Smooth muscle cell of the brain vasculature (primary cell): ENCODE measurements at regions not wholly inside any gene's neighbourhood (a gene's known extent, or its start where the extent isn't known, plus 50 kb on each side); places are given as distances from the start of the nearest gene placed in this dataset.
"Not testable (repeated sequence)": the region's sequence is repeated elsewhere in the genome, so short reads cannot be mapped to it uniquely, and the experiment has no call there.

Source experiments
- DNase-seq: peaks from one replicate; pipeline ENCODE4 v3.0.0-alpha.2; 2012; ENCODE audit warnings: low read depth, low spot score

- not testable (repeated sequence) for DNase-seq
Observed at GRCh38 chr15:84094720-84095119, 140.9 kb upstream of the GOLGA6L4 start.

- DNase-seq: not testable (repeated sequence)
Observed at GRCh38 chr15:84097053-84097452, 138.5 kb upstream of the GOLGA6L4 start.

- DNase-seq: no peak
Observed at GRCh38 chr15:84098604-84099003, 137.0 kb upstream of the GOLGA6L4 start.

GRCh38 chr15:84099181-84099580 is 136.4 kb upstream of the GOLGA6L4 start:
- no peak for DNase-seq

GRCh38 chr15:84103345-84103744 is 132.2 kb upstream of the GOLGA6L4 start:
- no peak for DNase-seq

- no peak for DNase-seq
Observed at GRCh38 chr15:84104853-84105252, 130.7 kb upstream of the GOLGA6L4 start.

GRCh38 chr15:84108728-84109127 is 126.8 kb upstream of the GOLGA6L4 start:
- peak; percentile 1 for DNase-seq

GRCh38 chr15:84111575-84111974 is 124.0 kb upstream of the GOLGA6L4 start:
- no peak for DNase-seq

- DNase-seq: no peak
Observed at GRCh38 chr15:84112025-84112424, 123.5 kb upstream of the GOLGA6L4 start.

- no peak for DNase-seq
Observed at GRCh38 chr15:84113919-84114318, 121.7 kb upstream of the GOLGA6L4 start.

- not testable (repeated sequence) for DNase-seq
Observed at GRCh38 chr15:84114680-84115079, 120.9 kb upstream of the GOLGA6L4 start.

- not testable (repeated sequence) for DNase-seq
Observed at GRCh38 chr15:84119351-84119750, 116.2 kb upstream of the GOLGA6L4 start.

GRCh38 chr15:84120903-84121302 is 114.7 kb upstream of the GOLGA6L4 start:
- not testable (repeated sequence) for DNase-seq

GRCh38 chr15:84128706-84129105 is 106.9 kb upstream of the GOLGA6L4 start:
- not testable (repeated sequence) for DNase-seq

- DNase-seq: not testable (repeated sequence)
Observed at GRCh38 chr15:84130098-84130831, 105.3 kb upstream of the GOLGA6L4 start.

- DNase-seq: not testable (repeated sequence)
Observed at GRCh38 chr15:84135931-84136456, 99.6 kb upstream of the GOLGA6L4 start.

GRCh38 chr15:84142888-84143337 is 92.7 kb upstream of the GOLGA6L4 start:
- peak; percentile 65 for DNase-seq

GRCh38 chr15:84143753-84144314 is 91.7 kb upstream of the GOLGA6L4 start:
- DNase-seq: no peak

GRCh38 chr15:84144946-84145345 is 90.6 kb upstream of the GOLGA6L4 start:
- DNase-seq: not testable (repeated sequence)

- not testable (repeated sequence) for DNase-seq
Observed at GRCh38 chr15:84146299-84146698, 89.3 kb upstream of the GOLGA6L4 start.

- not testable (repeated sequence) for DNase-seq
Observed at GRCh38 chr15:84147307-84147706, 88.3 kb upstream of the GOLGA6L4 start.

GRCh38 chr15:84151205-84151931 is 84.2 kb upstream of the GOLGA6L4 start:
- DNase-seq: no peak
